Pons (tissue), 1 donor: ENCODE measurements at regions not wholly inside any gene's neighbourhood (a gene's known extent, or its start where the extent isn't known, plus 50 kb on each side); places are given as distances from the start of the nearest gene placed in this dataset.

Experiments
- DNase-seq: peaks from one replicate; pipeline ENCODE4 v3.0.0-alpha.2; 2016; ENCODE audit warnings: low spot score

DNA sequence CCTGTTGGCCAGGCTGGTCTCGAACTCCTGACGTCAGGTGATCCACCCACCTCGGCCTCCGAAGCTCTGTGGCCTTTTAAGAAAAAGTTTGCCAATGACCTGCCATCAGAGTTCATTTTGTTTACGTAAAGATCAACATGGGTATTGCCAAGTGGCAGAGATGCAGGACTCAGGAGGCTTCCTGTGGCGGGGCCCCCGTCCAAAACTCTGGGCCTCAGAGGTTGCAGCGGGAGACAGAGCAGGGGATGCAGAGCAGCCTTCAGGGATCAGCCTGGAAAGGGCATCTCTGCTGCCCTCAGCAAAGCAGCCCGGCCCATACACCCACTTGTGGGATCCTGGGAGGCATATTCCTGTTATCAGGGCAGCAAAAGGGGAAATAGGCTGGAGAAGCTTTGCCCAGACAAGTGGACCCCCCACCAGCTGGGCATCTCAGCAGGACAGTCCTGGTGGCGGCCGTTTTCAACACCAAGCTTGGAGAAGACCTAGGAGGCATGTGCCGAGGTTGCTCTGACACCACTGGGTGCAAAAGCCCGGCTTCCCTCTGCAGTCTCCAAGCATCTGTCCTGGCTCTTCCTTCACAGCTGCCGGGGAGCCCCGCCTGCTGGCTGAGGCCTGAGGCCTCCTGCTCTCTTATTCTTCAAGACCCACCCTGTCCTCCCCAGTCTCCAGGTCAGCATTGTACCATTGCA lies 1152.4 kb downstream of the BRD1 start:
- no peak for DNase-seq

DNA sequence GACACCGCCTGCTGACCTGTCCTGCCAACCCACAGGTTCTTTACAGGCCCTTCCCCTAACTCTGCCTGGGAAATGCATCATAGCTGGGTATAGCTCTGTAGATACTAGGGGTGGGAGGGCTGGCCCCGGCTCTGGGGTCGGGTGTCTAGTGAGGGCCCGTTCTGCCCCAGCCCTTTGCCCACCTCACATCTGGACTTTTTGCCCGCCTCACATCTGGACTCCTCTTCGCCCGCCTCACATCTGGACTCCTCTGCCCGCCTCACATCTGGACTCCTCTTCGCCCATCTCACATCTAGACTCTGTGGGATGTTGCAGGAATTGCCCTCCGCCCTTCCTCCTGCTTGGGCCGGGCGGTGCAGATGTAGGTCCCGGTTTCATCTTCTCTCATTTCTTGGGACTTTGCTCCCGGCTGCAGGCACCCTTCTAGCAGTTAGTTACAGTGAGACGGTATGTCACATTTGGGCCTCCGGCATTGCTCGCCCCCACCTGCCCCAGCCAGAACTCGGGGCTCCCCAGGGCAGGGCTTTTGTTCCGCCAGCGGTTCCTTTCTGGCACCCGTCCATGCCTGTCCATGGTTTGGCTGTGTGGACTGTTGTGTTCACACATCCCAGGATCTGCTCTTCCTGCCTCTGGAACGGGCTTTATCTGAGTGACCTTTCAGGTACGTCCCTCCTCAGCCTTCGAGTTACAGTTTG lies 1153.7 kb downstream of the BRD1 start:
- no peak for DNase-seq

DNA sequence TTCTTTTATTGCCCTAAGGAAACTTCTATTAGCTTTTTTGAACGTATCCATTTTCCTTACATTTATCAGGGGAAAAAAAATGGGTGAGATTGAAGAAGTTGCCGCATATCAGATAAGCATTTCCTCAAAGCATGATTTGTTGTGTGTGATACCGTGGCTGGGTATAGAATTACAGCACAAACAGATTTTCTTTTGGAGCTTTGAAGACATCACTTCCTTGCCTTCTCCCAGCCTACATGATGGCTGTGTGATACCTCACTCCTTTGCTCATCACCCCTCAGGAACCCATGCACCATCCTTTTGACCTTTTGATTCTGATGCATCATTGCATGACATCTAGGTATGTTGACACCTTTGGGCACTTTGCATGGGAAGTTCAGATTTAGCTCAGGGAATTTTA lies 1155.3 kb downstream of the BRD1 start:
- DNase-seq: no peak

DNA sequence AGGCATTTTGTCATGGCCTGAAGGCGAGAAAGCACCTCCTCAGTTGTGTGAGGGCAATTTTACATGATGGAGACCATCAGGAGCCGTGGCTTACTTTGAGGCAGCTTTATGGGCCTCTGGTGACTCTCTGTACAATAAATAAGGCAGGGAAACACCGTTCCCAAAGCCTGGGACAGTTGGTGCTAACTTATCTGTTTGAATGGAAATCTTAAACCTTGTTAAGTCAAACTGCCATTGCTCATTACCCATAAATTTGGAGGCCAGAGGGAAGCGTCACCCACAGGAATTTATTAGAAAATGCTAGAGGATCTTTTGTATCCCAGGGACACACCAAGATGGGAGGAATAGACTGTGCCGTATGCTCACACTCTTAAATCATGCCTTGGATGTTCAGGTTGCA lies 1156.9 kb downstream of the BRD1 start:
- DNase-seq: no peak

DNA sequence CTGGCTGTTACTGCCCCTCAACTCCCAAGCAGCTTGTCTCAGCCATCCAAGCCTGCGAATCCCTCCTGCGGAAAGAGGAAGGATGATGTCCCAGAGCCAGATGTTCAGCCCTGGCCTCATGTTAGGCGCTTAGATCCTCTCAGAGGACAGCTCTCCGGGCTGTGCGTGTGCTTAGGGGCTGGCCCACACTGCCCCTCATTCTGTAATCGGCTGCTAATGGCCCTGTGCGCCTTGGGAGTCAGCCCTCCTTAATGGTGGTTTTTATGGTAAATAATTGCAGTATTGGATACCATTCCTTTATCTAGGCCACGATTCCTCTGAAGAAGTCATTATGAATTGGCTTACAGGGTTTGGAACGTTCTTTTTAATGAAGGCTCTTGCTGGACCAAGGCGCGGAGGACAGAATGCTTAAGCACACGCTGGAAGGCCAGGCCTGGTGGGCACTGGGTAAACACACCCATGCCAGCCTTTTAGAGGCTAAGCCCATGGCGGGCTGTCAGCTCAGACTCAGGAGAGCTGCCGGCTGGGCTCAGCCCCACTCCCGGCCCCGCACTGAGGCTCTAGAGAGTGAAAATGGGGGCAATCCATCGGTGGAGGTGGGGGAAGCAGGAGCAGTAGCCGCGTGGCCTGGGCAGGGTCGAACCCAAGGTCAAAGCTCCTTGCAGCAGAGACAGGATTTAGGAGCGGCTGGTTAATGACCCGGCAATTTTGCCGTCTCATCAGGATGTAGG lies 1157.5 kb downstream of the BRD1 start:
- no peak for DNase-seq

DNA sequence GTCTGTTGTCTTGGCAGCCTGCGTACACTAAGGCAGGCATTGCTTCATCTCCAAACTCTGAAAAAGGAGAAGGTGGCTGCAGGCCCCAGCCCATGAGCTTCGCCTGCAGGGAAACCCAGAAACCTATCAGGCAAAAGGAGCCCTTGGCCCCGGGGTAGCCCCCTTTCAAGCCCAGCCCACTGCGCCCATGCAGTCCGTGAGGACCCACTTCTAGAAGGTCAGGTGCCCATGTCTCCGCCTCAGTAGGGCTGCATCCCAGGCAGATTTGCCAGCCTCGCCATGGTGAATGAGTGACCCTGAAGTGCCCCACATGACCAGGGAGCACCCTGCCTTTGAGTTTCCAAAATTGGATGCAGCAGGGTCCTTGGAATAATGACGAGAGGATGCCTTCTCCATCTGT lies 1158.4 kb downstream of the BRD1 start:
- no peak for DNase-seq

DNA sequence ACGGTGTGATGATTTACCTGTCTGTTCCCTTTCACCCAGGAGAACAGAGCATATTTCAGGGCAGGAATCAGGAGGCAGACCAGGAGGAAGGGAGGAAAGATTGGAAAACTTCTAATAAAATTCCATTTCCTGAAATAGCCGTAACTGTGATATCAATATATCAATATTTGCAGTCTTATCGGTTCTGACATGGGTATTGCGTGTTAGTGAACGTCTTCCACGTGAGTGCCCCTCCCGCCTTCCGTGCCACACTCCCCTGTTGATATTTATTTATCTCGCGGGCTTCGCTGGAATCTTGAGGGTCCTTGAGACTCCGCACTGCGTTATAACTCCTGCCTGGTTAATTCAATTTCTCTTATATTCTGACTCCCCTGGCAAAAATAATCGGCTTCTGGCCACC lies 1160.4 kb downstream of the BRD1 start:
- no peak for DNase-seq

DNA sequence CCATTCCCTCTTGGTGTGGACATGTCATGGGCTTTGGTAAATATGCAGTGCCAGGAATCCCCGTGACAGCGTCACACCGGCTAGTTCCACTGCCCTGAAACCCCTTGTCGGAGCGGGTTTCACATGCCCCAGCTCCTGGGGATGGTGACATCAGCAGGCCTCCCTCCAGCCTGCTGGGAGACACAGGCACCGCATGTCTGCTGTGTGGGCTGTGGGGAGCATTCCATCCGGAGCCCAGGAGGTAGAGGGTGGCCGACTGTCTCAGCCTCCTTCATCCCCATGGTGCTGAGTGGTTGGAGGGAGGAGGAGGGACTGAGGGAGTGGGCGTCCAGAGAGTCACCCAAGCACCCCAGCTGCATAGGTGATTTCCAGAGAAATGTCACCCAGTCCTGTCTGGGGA lies 1161.1 kb downstream of the BRD1 start:
- DNase-seq: no peak

DNA sequence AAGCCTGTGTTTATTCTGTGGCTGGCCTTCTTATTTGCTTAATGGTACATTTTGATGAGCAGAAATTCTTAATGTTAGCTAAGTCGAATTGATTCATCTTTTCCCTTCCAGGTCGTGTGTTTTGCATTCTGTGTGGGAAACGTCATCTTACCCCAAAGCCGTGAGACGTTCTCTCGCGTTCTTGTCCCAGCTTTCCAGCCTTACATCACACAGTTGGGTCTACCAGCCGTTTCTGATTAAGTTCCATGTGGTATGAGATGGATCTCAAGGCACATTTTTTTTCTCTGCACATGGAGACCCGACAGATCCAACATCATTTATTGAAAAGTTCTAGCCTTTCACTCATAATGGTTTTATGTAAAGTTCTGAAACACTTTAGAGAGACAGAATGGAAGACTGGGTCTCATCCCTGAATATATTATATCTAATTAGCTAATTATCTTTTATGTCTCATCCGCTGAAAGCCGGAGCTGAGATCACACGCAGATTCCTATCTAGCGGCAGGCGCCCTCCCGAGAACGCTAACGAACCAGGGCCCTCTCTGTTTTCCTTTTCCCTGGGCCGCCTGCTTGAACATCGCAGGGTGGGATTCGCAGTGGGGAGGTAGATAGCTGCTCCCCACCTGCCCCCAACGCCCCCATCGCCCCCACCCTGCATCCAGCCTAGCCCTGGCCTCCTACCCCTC lies 1162.2 kb downstream of the BRD1 start:
- no peak for DNase-seq

DNA sequence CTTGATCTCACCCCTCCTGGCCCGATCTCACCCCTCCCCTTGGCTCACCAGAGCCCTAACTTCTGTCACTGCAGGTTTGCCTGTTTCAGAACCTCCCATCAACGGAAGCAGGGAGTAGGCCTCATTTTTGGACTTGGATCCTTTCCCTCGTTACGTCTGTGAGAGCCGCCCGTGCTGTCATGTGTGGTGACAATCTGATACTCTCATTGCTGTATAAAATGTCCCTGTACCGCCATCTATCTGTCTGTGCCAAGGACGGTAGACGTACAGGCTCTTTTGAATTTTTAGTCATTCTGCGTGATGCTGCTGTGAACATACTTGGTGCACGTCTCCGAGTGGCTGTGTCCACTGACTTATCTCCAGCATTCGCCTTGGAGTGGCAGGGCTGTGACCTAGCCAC lies 1163.1 kb downstream of the BRD1 start:
- no peak for DNase-seq

DNA sequence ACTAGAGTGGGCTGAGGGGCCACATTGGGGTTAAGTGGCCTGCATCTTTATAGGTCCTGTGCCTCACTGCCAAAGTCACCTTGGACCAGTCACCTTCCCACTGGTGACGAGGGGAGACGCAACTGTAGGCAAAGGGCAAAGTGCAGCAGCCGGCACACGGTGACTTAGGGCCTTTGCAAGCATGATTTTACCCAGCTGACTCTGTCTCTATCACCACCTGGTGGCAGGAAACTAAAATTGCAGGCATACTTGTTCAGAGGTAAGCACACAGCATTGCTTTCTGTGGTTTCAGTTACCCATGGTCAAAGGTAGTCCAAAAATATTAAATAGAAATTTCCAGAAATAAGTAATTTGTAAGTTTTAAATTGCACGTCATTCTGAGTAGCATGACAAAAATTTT lies 1164.4 kb downstream of the BRD1 start:
- no peak for DNase-seq

DNA sequence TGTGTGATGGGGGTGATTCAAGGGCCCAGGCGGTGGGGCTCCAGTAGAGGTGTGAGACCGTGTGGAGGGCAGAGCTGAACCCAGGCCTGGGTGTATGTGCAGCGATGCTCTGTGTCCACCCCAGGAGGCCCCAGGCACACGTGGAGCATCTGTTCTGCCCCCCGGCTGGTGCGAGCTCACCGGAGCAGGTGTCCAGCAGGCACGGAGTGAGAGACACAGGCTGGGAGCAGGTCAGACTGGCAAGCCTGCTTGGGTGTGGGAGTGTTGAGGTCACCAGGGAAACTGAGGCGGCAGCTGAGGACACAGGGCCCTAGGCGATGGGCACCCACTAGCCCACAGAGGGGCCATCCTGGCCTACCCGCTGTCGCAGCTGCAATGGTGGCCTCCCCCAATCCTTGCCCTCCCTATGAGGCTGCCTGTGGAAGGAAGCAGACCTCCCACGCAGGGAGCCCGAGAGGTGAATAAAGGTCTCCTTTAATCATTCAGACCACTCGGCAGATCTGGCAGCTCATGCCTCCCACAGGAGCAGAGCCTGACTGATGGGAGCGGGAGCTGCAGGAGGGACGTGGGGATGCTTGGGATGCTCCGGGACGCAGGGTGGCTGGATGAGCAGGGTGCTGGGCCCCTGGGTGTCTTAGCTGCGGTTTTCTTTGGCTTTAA lies 1165.1 kb downstream of the BRD1 start:
- no peak for DNase-seq

DNA sequence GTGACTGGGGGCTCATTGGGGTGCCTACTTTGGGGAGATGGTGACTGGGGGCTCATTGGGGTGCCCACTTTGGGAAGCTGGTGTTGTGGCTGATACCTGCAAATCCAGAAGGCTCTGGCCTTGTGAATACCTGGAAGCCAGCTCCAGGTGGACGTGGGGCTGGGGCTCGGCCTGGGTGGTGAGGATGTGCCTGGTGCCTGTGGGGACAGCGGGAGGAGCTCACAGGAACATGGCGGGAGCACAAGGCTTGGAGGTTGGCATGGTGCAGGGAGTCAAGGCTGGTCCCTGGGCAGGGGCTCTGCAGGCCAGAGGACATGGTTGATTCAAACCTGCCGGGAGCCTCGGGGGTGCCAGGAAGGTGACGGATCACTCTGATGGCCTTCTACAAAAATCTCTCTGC lies 1165.7 kb downstream of the BRD1 start:
- no peak for DNase-seq

DNA sequence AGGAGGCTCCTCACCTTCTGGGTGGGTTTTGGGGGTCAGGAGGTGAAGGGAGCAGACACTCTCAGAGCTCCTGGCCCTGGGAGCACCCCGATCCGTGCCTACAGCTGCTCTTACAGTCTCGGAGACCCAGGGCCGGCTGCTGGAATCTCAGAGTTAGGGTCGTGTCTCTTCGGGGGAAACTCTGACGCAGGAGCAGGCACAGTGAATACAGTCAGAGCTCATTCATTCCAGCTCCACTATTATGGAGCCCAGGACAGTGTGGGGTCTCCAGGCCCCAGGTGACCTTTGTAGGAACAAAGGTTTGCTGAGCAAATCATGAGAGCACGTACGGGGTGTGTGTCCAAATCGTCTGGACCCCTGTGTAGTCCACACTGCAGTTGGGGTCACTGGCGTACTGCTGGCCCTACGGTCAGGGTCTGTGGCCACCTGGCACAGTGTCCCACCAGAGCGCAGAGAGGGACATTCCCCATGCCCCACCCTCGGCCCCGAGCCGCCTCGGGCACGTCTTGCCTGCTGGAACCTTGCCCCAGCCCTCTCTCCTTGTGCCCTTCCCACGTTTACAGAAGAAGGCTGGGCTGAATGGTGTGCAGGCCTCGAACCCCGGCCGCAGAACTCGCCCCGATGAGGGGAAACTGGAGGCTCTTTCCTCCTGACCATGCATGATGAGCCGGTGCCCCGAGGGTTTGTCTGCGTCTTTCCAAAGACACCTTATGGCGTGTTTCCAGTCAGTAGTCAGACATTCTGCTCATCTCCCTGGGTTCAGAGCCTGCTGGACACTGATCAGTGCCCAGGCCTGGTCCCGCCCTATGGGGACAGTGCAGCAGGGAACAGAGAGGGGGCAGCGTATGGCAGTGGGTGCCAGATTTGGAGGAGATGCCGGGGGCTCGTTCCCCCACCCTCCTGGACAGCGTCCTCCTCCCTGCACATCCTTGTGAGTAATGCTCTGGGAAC lies 1166.6 kb downstream of the BRD1 start:
- DNase-seq: no peak

DNA sequence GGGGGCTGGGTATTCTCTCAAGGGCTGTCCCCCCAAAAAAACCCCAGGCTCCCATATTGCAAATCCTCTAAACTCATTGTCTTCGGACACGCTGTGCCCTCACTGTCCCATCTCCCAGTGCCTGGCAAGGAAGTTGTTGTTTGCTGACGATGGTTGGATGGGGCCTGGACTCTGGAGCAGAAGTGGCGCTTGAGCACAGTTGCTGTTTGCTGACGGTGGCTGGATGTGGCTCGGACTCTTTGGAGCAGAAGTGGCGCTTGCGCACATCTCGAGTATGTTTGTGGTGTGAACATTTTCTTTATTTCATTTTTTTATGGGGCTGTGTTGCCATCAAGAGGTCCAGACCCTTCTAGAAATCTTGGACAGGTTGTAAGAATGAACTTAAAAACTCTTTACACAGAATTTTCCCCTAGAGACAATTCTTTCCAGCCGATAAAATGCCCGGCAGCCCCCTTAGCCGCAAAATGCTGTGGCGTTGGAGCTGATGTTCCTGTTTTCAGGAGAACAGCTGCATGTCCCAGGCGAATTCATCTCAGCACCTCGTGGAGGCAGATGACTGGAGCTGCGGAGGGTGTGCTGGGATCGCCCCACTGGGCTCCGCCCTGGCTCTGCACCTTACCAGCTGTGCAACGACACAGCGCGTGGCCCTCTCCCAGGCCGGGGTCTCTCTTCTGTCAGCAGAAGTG lies 1167.4 kb downstream of the BRD1 start:
- no peak for DNase-seq

DNA sequence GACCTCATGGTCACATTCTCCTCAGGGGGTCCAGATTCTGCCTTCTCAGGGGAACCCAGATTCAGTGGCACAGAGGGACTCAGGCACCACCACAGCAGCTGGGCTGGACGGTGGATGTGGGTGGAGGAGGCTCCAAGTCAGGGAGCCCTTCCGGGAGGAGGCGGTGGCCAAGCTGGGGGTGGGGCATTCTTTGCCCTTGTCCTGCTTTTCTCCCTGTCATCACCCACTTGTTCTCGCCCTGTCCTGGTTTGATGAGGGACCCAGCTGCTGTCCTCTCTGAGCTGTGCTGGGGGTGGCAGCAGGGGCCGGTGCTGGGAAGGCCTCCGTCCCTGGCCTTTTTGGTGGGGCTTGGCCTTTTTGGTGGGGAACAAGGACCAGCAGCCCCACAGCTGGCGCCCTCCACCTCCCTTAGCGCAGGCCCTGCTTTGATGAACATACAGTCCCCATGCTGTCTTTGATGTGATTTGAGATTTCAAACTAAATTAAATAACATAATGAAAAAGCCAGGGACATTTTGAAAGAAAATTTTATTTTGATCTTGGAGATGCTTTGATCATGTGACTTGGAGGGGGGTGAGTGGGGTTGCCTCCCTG lies 1168.2 kb downstream of the BRD1 start:
- DNase-seq: no peak

DNA sequence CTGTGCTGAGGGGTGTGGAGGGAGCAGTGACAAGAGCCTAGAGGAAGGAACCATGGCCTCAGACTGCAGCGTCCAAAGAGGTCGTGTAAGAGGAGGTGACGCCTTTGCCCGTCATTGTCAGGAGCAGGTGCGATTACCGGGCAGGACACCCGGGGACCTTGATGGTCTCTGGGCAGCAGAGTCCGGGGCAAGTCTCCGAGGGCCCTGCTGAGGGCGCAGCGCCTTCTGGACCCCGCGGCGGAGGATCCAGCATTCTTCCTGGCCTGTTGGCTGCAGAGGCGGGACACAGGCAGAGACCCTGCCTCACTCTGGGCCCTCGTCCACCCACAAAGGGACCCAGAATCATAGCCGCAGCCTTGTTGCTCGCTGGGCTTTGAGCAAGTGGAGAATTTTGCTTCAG lies 1168.8 kb downstream of the BRD1 start:
- no peak for DNase-seq

DNA sequence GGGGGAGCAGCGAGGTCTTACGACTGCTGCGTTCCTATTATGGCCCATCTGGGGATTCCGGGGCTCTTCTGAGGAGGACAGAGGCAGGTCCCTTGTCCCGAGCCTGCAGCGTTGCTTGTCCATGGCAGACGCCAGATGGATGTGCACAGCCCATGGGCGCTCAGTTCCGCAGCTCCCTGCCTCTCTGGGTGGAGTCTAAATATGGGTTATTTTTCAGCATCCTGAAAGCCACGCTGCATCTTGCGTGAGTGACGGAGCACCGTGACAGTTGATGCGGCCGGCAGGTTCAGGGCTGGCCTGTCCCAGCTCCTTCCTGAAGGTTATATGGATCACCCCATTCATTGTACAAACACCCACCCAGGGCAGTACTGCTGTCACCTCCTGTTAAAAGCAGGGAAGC lies 1169.4 kb downstream of the BRD1 start:
- no peak for DNase-seq

DNA sequence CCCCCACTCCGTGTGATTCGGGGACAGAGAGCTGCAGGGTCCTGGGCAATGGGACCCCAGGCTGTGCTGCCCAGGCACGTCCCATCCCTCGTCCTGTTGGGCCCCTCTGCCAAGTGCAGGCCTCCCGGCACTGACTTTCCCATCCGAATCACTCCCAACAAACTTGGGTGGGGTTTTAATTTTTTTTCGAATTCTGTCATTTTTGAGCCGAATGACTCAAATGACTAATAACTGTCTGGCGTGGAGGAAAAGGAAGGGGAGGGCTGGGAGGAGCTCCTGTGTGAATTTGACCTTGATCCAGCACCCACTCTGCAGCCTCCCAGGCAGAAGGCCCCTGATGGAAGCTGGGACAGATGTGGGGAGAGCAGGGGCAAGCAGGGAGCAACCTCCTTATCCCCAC lies 1173.2 kb downstream of the BRD1 start:
- DNase-seq: no peak

DNA sequence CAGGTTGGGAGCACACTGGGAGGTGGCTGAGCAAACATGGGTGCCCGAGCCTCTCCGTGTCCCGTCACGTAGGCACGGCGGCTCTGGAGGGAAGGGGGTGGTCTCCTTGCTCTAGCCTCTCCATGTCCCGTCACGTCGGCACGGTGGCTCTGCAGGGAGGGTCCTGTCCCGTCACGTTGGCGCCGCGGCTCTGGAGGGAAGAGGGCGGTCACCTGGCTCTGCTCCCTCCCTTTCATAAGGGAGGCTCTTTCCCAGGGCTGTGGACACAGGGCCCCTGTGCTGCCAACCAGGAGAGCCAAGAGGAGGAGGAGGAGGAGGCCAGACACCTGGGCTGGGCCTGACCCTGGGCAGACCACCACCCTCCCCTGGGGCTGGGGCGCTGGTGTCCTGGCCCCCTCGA lies 1173.7 kb downstream of the BRD1 start:
- no peak for DNase-seq
